CD8-positive, alpha-beta memory T cell (primary cell): ENCODE measurements at regions not wholly inside any gene's neighbourhood (a gene's known extent, or its start where the extent isn't known, plus 50 kb on each side); places are given as distances from the start of the nearest gene placed in this dataset.

Source experiments
- CTCF ChIA-PET: fragments of 350-600 bp; sonication (Branson Sonifier 250); formaldehyde crosslinking; loops from one replicate; lab custom pipeline; 2021; ENCODE audit warnings: antibody characterized with exemption; lab: Charles Lee
- POLR2A ChIA-PET: fragments of 350-600 bp; sonication (Branson Sonifier 250); formaldehyde crosslinking; loops from one replicate; lab custom pipeline; 2021; ENCODE audit warnings: antibody characterized with exemption; lab: Charles Lee
- DNase-seq, 5 donors: peaks; one replicate each; pipeline versions ENCODE4 v3.0.0 to v3.0.0-alpha.2; 2020 to 2022; ENCODE audit warnings: mixed read lengths in 1 of 5
- H3K27ac ChIP-seq: one replicate; pipeline ENCODE4 v1.7.0; 2013; ENCODE audit warnings: low read depth, mild to moderate bottlenecking, low read length, moderate library complexity
- H3K27me3 ChIP-seq: 2 replicates; pipeline ENCODE4 v1.7.0; 2013; ENCODE audit warnings: low read length, mild to moderate bottlenecking; ENCODE audit not compliant: insufficient read depth, poor library complexity, severe bottlenecking
- H3K36me3 ChIP-seq: 2 replicates; pipeline ENCODE4 v1.7.0; 2013; ENCODE audit warnings: mild to moderate bottlenecking, low read length, moderate library complexity; ENCODE audit not compliant: insufficient read depth
- H3K4me1 ChIP-seq: 2 replicates; pipeline ENCODE4 v1.7.0; 2013; ENCODE audit warnings: mild to moderate bottlenecking, low read length, moderate library complexity; ENCODE audit not compliant: insufficient read depth
- H3K4me3 ChIP-seq: 2 replicates; pipeline ENCODE4 v1.7.0; 2013; ENCODE audit warnings: mild to moderate bottlenecking, low read length
- H3K9me3 ChIP-seq: 2 replicates; pipeline ENCODE4 v1.7.0; 2013; ENCODE audit warnings: mild to moderate bottlenecking, low read length
- H3K27ac Mint-ChIP-seq, 8 donors: one replicate each; pipeline ENCODE4 v1.8.0; 2020 to 2021; ENCODE audit warnings: mixed read lengths in 8 of 8, mild to moderate bottlenecking in 6 of 8, inconsistent platforms in 3 of 8, moderate library complexity in 3 of 8
- H3K27me3 Mint-ChIP-seq, 2 donors: one replicate each; pipeline ENCODE4 v1.8.0; 2020 to 2021; ENCODE audit warnings: mixed read lengths in 2 of 2, mild to moderate bottlenecking in 1 of 2, moderate library complexity in 1 of 2
- H3K36me3 Mint-ChIP-seq, 3 donors: one replicate each; pipeline ENCODE4 v1.8.0; 2020 to 2021; ENCODE audit warnings: mixed read lengths in 3 of 3, inconsistent platforms in 1 of 3, mild to moderate bottlenecking in 1 of 3
- H3K4me1 Mint-ChIP-seq, 3 donors: one replicate each; pipeline ENCODE4 v1.8.0; 2020 to 2021; ENCODE audit warnings: mixed read lengths in 3 of 3, inconsistent platforms in 1 of 3, mild to moderate bottlenecking in 1 of 3
- H3K4me3 Mint-ChIP-seq, 7 donors: one replicate each; pipeline ENCODE4 v1.8.0; 2020 to 2021; ENCODE audit warnings: mixed read lengths in 7 of 7, mild to moderate bottlenecking in 6 of 7, moderate library complexity in 4 of 7, inconsistent platforms in 2 of 7
- H3K9me3 Mint-ChIP-seq, 5 donors: one replicate each; pipeline ENCODE4 v1.8.0; 2020 to 2022; ENCODE audit warnings: mixed read lengths in 5 of 5, mild to moderate bottlenecking in 3 of 5, moderate library complexity in 2 of 5, inconsistent platforms in 1 of 5

GRCh38 chr10:80729896-80730295 lies 192.2 kb downstream of the SH2D4B start:
- Histone ChIP-seq H3K4me1 (no peaks in the 10 kb centered on the region), H3K4me3 (no peak overlapping the region), H3K9me3 (no peaks in the 10 kb centered on the region), H3K27me3 (no peaks in the 10 kb centered on the region), H3K27ac (no peak overlapping the region), H3K36me3 (no peaks in the 10 kb centered on the region)
- ChIA-PET POLR2A (no interaction called here), CTCF (no interaction called here)
- no peak for DNase-seq
- Mint-ChIP-seq H3K36me3 (no peaks in the 10 kb centered on the region), H3K9me3 (peaks cover 0 to 1% (median 0%) of the 10 kb centered on the region in 5 donors), H3K4me1 (no peaks in the 10 kb centered on the region), H3K4me3 (no peak overlapping the region), H3K27me3 (peaks cover 7 to 19% of the 10 kb centered on the region in 2 donors), H3K27ac (no peak overlapping the region)

- Histone ChIP-seq H3K27me3 (no peaks in the 10 kb centered on the region), H3K4me1 (no peaks in the 10 kb centered on the region), H3K36me3 (no peaks in the 10 kb centered on the region), H3K9me3 (no peaks in the 10 kb centered on the region), H3K4me3 (no peak overlapping the region), H3K27ac (no peak overlapping the region)
- ChIA-PET CTCF (no interaction called here), POLR2A (no interaction called here)
- peaks cover 0 to under 1% (median 0%) of the 10 kb centered on the region in 5 donors for H3K9me3 Mint-ChIP-seq
- no peak overlapping the region for H3K27ac Mint-ChIP-seq
- DNase-seq = no peak
- H3K27me3 Mint-ChIP-seq = peaks cover 7 to 19% of the 10 kb centered on the region in 2 donors
- no peaks in the 10 kb centered on the region for H3K4me1 Mint-ChIP-seq
- no peaks in the 10 kb centered on the region for H3K36me3 Mint-ChIP-seq
- no peak overlapping the region for H3K4me3 Mint-ChIP-seq
These were observed 192.8 kb downstream of the SH2D4B start for GRCh38 chr10:80730522-80730921.

- Mint-ChIP-seq H3K36me3 (no peaks in the 10 kb centered on the region), H3K9me3 (no peaks in the 10 kb centered on the region), H3K27me3 (peaks cover 7 to 16% of the 10 kb centered on the region in 2 donors), H3K4me1 (no peaks in the 10 kb centered on the region), H3K27ac (no peak overlapping the region), H3K4me3 (no peak overlapping the region)
- Histone ChIP-seq H3K9me3 (no peaks in the 10 kb centered on the region), H3K27me3 (no peaks in the 10 kb centered on the region), H3K27ac (no peak overlapping the region), H3K4me3 (no peak overlapping the region), H3K36me3 (no peaks in the 10 kb centered on the region), H3K4me1 (no peaks in the 10 kb centered on the region)
- no peak for DNase-seq
- ChIA-PET POLR2A (no interaction called here), CTCF (no interaction called here)
These were observed 196.9 kb downstream of the SH2D4B start for GRCh38 chr10:80734589-80734988.

GRCh38 chr10:80737209-80737608 lies 199.5 kb downstream of the SH2D4B start:
- Histone ChIP-seq H3K27me3 (no peaks in the 10 kb centered on the region), H3K36me3 (no peaks in the 10 kb centered on the region), H3K4me1 (no peaks in the 10 kb centered on the region), H3K27ac (no peak overlapping the region), H3K9me3 (no peaks in the 10 kb centered on the region), H3K4me3 (no peak overlapping the region)
- H3K4me1 Mint-ChIP-seq = no peaks in the 10 kb centered on the region
- no peaks in the 10 kb centered on the region for H3K36me3 Mint-ChIP-seq
- DNase-seq = no peak
- peaks cover 0 to 2% (median 0%) of the 10 kb centered on the region in 5 donors for H3K9me3 Mint-ChIP-seq
- no peak overlapping the region for H3K27ac Mint-ChIP-seq
- H3K4me3 Mint-ChIP-seq = no peak overlapping the region
- ChIA-PET CTCF (no interaction called here), POLR2A (no interaction called here)
- peaks cover 9 to 16% of the 10 kb centered on the region in 2 donors for H3K27me3 Mint-ChIP-seq

- Mint-ChIP-seq H3K27ac (no peak overlapping the region), H3K9me3 (peaks cover 0 to 2% (median 0%) of the 10 kb centered on the region in 5 donors), H3K27me3 (peaks cover 4 to 14% of the 10 kb centered on the region in 2 donors), H3K36me3 (no peaks in the 10 kb centered on the region), H3K4me3 (no peak overlapping the region), H3K4me1 (no peaks in the 10 kb centered on the region)
- ChIA-PET POLR2A (no interaction called here), CTCF (no interaction called here)
- DNase-seq = no peak
- H3K4me3 ChIP-seq = no peak overlapping the region
- H3K27ac ChIP-seq = no peak overlapping the region
- no peaks in the 10 kb centered on the region for H3K4me1 ChIP-seq
- no peaks in the 10 kb centered on the region for H3K9me3 ChIP-seq
- no peaks in the 10 kb centered on the region for H3K27me3 ChIP-seq
- no peaks in the 10 kb centered on the region for H3K36me3 ChIP-seq
These were observed 201.6 kb downstream of the SH2D4B start for GRCh38 chr10:80739328-80739727.

GRCh38 chr10:80739963-80740715 lies 202.4 kb downstream of the SH2D4B start:
- Histone ChIP-seq H3K4me1 (no peaks in the 10 kb centered on the region), H3K27me3 (no peaks in the 10 kb centered on the region), H3K9me3 (no peaks in the 10 kb centered on the region), H3K4me3 (no peak overlapping the region), H3K36me3 (no peaks in the 10 kb centered on the region), H3K27ac (no peak overlapping the region)
- peaks cover 0 to 2% (median 0%) of the 10 kb centered on the region in 5 donors for H3K9me3 Mint-ChIP-seq
- no peak overlapping the region for H3K27ac Mint-ChIP-seq
- no peaks in the 10 kb centered on the region for H3K4me1 Mint-ChIP-seq
- ChIA-PET CTCF (no interaction called here), POLR2A (no interaction called here)
- H3K4me3 Mint-ChIP-seq = no peak overlapping the region
- no peak for DNase-seq
- H3K27me3 Mint-ChIP-seq = peaks cover 4 to 14% of the 10 kb centered on the region in 2 donors
- H3K36me3 Mint-ChIP-seq = no peaks in the 10 kb centered on the region

GRCh38 chr10:80741278-80741677 lies 203.6 kb downstream of the SH2D4B start:
- no peaks in the 10 kb centered on the region for H3K4me1 ChIP-seq
- no peaks in the 10 kb centered on the region for H3K36me3 Mint-ChIP-seq

GRCh38 chr10:80750268-80750667 lies 212.6 kb downstream of the SH2D4B start:
- no peaks in the 10 kb centered on the region for H3K27me3 ChIP-seq
- no peak overlapping the region for H3K27ac Mint-ChIP-seq
- H3K4me1 Mint-ChIP-seq = no peaks in the 10 kb centered on the region
- H3K9me3 Mint-ChIP-seq = peaks cover 0 to 3% (median 0%) of the 10 kb centered on the region in 5 donors
- no peaks in the 10 kb centered on the region for H3K27me3 Mint-ChIP-seq
- H3K36me3 ChIP-seq = no peaks in the 10 kb centered on the region
- H3K4me3 ChIP-seq = no peak overlapping the region
- no peak overlapping the region for H3K27ac ChIP-seq
- H3K9me3 ChIP-seq = no peaks in the 10 kb centered on the region
- ChIA-PET POLR2A (no interaction called here), CTCF (no interaction called here)
- no peak overlapping the region for H3K4me3 Mint-ChIP-seq
- H3K36me3 Mint-ChIP-seq = no peaks in the 10 kb centered on the region
- H3K4me1 ChIP-seq = no peaks in the 10 kb centered on the region
- no peak for DNase-seq

More at GRCh38 chr10:80741278-80741677, 203.6 kb downstream of the SH2D4B start:
- peaks cover 4 to 14% of the 10 kb centered on the region in 2 donors for H3K27me3 Mint-ChIP-seq
- Histone ChIP-seq H3K9me3 (no peaks in the 10 kb centered on the region), H3K27me3 (no peaks in the 10 kb centered on the region), H3K36me3 (no peaks in the 10 kb centered on the region), H3K27ac (no peak overlapping the region), H3K4me3 (no peak overlapping the region)
- no peak for DNase-seq
- no peak overlapping the region for H3K4me3 Mint-ChIP-seq
- no peaks in the 10 kb centered on the region for H3K4me1 Mint-ChIP-seq
- H3K9me3 Mint-ChIP-seq = peaks cover 0 to 2% (median 0%) of the 10 kb centered on the region in 5 donors
- ChIA-PET POLR2A (no interaction called here), CTCF (no interaction called here)
- H3K27ac Mint-ChIP-seq = no peak overlapping the region
